Colonic mucosa (tissue), 4 donors: ENCODE measurements at regions not wholly inside any gene's neighbourhood (a gene's known extent, or its start where the extent isn't known, plus 50 kb on each side); places are given as distances from the start of the nearest gene placed in this dataset.

Experiments used
- DNase-seq: peaks from one replicate; pipeline ENCODE4 v3.0.0-alpha.2; 2020
- H3K27ac ChIP-seq: fragments of 200-600 bp; one replicate; pipeline ENCODE4 v1.8.0; 2021
- H3K27me3 ChIP-seq: fragments of 200-600 bp; one replicate; pipeline ENCODE4 v1.8.0; 2021
- H3K36me3 ChIP-seq: fragments of 200-600 bp; one replicate; pipeline ENCODE4 v1.8.0; 2021
- H3K4me1 ChIP-seq: fragments of 200-600 bp; one replicate; pipeline ENCODE4 v1.8.0; 2021; ENCODE audit warnings: mild to moderate bottlenecking
- H3K4me3 ChIP-seq: fragments of 200-600 bp; one replicate; pipeline ENCODE4 v1.8.0; 2021
- H3K9ac ChIP-seq, 2 donors: one replicate each; pipeline ENCODE4 v1.7.0; 2013; ENCODE audit warnings: control low read depth in 2 of 2, low read depth in 2 of 2, low read length in 2 of 2
- H3K9me3 ChIP-seq: fragments of 200-600 bp; one replicate; pipeline ENCODE4 v1.8.0; 2021
- intact Hi-C: fragments of 100-400 bp; cut with DNase I; formaldehyde crosslinking; loops from one replicate; pipeline ENCODE4 v1.14.1; 2022
- TF ChIP-seq, protein P1 (sequence below): fragments of 200-600 bp; IDR thresholded peaks from one replicate; pipeline ENCODE4 v1.8.0; 2022; ENCODE audit warnings: antibody characterized with exemption, mild to moderate bottlenecking
- donor health status: healthy.
- donor health status: DM: no; HTN: no; CAD: no.
- donor health status: DM: no; HTN: no; CAD: no.

DNA sequence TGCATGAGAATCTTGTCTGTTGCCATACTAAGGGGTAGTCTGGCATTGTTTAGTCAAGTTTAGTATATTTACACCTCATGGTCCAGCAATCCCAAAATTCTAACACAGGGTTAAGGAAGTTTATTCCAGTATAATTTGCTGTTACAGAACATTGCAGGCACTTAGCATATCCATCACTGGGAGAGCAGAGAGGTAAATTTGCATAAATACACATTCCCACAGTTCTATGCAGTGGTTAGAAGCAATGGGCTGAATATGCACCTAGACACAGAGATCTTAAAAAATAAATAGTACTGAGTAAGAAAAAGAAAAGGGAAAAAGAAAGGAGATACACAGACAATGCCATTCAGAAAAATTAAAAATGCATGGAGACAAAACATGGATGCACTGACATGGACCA is 692.3 kb upstream of the MEF2C start:
- no peak overlapping the region for H3K27ac ChIP-seq
- intact Hi-C loops, result no loop called here

DNA sequence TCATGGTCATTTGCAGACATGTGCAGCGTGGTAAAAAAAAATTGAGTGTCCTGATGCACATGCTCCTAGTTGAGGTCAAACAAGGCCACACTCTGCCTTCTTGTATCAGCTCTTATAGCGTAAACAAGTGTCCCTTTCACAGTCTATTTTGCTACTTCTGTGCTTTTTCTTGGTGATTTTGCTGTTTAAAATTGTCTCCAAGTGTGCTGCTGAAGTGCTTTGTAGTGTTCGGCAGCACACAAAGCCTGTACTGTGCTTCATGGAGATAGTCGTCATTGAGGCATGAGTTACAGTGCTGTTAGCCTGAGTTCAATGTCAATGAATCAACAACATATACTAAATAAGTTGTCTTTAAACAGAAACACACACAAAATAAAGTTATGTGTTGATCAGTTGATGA is 690.4 kb upstream of the MEF2C start:
- H3K36me3 ChIP-seq, result no peaks in the 10 kb centered on the region
- intact Hi-C loops, result no loop called here
- no peak overlapping the region for H3K27ac ChIP-seq
- no peak for DNase-seq
- no peaks in the 10 kb centered on the region for H3K4me1 ChIP-seq
- TF ChIP-seq, protein P1, sequence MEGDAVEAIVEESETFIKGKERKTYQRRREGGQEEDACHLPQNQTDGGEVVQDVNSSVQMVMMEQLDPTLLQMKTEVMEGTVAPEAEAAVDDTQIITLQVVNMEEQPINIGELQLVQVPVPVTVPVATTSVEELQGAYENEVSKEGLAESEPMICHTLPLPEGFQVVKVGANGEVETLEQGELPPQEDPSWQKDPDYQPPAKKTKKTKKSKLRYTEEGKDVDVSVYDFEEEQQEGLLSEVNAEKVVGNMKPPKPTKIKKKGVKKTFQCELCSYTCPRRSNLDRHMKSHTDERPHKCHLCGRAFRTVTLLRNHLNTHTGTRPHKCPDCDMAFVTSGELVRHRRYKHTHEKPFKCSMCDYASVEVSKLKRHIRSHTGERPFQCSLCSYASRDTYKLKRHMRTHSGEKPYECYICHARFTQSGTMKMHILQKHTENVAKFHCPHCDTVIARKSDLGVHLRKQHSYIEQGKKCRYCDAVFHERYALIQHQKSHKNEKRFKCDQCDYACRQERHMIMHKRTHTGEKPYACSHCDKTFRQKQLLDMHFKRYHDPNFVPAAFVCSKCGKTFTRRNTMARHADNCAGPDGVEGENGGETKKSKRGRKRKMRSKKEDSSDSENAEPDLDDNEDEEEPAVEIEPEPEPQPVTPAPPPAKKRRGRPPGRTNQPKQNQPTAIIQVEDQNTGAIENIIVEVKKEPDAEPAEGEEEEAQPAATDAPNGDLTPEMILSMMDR, result no peak
- no peak overlapping the region for H3K9ac ChIP-seq
- H3K9me3 ChIP-seq, result no peaks in the 10 kb centered on the region
- no peaks in the 10 kb centered on the region for H3K27me3 ChIP-seq
- no peak overlapping the region for H3K4me3 ChIP-seq

More for the DNA sequence above, 692.3 kb upstream of the MEF2C start:
- DNase-seq, result no peak
- TF ChIP-seq, protein P1, result no peak
- no peaks in the 10 kb centered on the region for H3K9me3 ChIP-seq
- H3K36me3 ChIP-seq, result no peaks in the 10 kb centered on the region
- no peak overlapping the region for H3K4me3 ChIP-seq
- no peaks in the 10 kb centered on the region for H3K27me3 ChIP-seq
- no peak overlapping the region for H3K9ac ChIP-seq
- H3K4me1 ChIP-seq, result no peaks in the 10 kb centered on the region

DNA sequence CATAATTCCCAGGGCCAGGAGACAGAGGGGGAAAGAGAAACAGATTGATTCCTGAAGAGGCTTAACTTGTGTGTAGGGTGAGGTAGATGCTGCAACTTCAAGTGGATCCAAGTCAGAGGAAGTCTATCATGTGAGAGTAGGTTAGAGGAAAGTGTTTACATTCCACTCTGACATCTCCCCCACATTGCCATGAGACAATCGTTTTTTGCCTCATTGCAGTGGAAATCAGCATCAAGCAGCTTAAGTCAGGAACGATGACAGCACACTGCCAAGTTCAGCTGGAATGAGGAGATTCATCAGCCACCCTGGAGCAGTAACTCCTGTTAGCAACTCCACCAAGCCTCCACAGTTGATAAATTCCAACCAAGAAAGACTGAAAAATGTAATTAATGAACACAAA is 689.7 kb upstream of the MEF2C start:
- H3K4me3 ChIP-seq, result no peak overlapping the region
- DNase-seq, result no peak
- no peaks in the 10 kb centered on the region for H3K36me3 ChIP-seq
- H3K4me1 ChIP-seq, result no peaks in the 10 kb centered on the region
- no peak overlapping the region for H3K27ac ChIP-seq
- H3K27me3 ChIP-seq, result no peaks in the 10 kb centered on the region
- H3K9ac ChIP-seq, result no peak overlapping the region
- intact Hi-C loops, result no loop called here
- TF ChIP-seq, protein P1, result no peak
- no peaks in the 10 kb centered on the region for H3K9me3 ChIP-seq

DNA sequence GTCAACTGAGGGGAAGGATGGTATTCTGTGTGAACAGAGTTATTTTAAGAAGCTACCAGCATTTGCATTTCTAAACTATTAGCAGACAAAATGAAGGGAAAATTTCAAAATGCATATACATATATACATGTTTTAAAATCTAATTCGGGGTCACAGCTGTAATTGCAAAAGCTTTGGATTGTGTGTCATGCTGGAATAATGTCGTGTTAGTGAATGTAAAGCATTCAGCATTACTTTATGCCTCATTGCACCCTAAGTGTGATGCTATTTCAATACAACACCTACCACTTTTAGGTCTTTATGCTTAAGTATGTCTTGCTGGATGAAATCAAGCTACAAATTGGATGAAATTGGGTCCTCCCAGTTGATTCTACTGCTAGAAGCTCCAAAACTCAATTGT is 687.6 kb upstream of the MEF2C start:
- DNase-seq, result no peak
- Histone ChIP-seq H3K9me3 (no peaks in the 10 kb centered on the region), H3K4me3 (no peak overlapping the region), H3K36me3 (no peaks in the 10 kb centered on the region), H3K4me1 (no peaks in the 10 kb centered on the region), H3K9ac (no peak overlapping the region), H3K27me3 (no peaks in the 10 kb centered on the region), H3K27ac (no peak overlapping the region)
- TF ChIP-seq, protein P1, result no peak
- intact Hi-C loops, result no loop called here

DNA sequence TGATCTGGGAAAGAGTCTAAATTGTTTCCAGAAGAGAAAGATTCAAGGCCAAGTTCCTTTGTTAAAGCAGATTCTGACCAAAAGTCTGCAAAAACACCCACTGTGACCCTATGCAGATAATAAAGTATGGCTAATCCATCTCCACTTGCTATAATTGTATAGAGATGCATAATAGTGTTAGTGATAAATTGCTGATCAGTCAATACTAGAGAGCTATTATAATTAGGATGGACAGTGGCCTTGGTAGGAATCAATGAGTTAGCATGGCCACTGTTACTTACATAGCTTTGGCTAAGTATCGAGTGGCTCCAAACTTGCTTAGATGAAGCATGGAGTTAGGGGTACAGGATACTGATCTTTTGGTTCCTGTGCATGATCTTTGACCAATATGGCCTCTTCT is 683.4 kb upstream of the MEF2C start:
- H3K4me1 ChIP-seq, result no peaks in the 10 kb centered on the region
- DNase-seq, result no peak
- no peak overlapping the region for H3K4me3 ChIP-seq
- no peak overlapping the region for H3K27ac ChIP-seq
- TF ChIP-seq, protein P1, result no peak
- H3K36me3 ChIP-seq, result no peaks in the 10 kb centered on the region
- H3K9me3 ChIP-seq, result no peaks in the 10 kb centered on the region
- intact Hi-C loops, result no loop called here
- no peak overlapping the region for H3K9ac ChIP-seq
- H3K27me3 ChIP-seq, result no peaks in the 10 kb centered on the region

DNA sequence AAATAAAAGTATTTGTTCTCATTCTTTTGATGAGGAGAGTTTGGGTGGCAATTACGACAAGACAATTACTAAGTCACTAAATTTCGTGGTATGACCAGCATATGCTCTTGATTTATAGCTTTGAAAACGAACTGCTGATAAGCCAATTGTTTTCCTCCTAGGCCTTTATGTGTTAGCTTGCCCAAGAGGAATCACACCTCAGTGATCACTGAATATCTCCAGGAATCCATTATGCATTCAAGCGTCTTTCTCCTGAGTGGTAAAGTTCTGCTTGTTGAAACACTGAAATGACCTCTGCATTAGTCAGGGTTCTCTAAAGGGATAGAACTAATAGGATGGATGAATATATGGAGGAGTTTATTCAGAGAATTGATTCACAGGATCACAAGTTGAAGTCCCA is 677.7 kb upstream of the MEF2C start:
- intact Hi-C loops, result no loop called here
- no peak for DNase-seq
- no peak overlapping the region for H3K4me3 ChIP-seq
- no peak overlapping the region for H3K9ac ChIP-seq
- TF ChIP-seq, protein P1, result no peak
- H3K4me1 ChIP-seq, result no peaks in the 10 kb centered on the region
- no peaks in the 10 kb centered on the region for H3K9me3 ChIP-seq
- no peaks in the 10 kb centered on the region for H3K27me3 ChIP-seq
- no peak overlapping the region for H3K27ac ChIP-seq
- no peaks in the 10 kb centered on the region for H3K36me3 ChIP-seq
